ENCODE measurements at regions not wholly inside any gene's neighbourhood (a gene's known extent, or its start where the extent isn't known, plus 50 kb on each side); places are given as distances from the start of the nearest gene placed in this dataset.

DNA sequence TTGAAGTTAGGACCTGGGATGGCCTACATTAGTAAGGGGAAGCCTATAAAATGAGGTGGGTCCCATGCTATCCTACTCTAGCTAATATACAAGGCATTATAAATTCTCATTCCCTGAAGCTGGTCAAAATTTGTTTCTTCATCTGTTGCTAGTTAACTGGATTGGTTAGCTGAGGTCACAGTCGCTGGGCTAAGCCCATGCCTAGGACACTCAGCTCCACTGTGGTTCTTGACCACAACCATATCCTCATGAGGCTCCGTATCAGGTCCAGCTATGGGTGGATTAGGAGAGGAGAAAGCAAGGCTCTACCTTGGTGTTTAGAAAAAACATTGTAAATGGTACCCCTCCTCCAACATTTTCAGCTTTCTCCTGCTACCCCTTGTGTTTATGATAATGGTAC is 52.8 kb upstream of the RAI14 start:
- no peak for DNase-seq

DNA sequence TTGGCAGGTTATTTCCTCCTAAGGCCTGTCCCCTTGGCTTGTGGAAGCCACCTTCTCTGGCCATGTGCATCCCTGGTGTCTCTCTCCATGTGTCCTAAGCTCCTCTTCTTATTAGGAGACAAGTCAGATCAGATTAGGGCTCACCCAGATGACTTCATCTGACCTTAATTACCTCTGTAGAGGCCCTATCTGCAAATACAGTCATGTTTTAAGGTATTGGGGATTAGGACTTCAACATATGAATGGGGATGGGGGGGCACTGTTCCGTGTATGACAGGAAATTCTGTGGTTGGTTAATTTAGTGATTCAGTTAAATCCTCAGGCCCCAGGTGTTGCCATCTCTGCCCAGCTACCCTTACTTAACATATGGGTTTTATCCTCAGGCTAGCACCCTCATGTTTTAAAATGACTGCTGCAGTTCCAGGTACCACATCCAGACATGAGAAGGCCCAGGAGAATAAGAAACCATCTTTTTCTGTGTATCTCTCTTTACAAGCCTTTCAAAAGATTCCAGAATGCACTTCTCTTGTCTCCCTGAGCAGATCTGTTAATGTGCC is 51.9 kb upstream of the RAI14 start:
- no peak for DNase-seq

DNA sequence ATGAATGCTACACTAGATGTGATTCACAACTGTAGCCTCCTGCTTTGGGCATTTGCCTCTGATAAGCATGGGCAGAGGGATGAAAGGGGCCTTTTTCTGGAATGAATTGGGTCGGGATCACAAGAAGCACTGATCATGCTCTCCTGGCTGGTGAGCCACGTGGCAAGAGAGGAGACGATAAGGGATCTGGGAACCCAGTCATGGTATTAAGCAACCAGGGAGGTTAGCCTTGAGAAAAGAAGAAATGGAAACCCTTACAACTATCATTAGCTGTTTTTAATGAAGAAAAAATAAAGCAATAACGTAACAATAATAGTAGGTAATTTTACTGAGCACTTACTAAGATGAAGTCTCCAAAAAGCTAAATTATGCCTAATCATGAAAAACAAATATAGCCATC is 50.0 kb upstream of the RAI14 start:
- DNase-seq = no peak
